Lower leg skin (tissue), 3 donors: ENCODE measurements at regions not wholly inside any gene's neighbourhood (a gene's known extent, or its start where the extent isn't known, plus 50 kb on each side); places are given as distances from the start of the nearest gene placed in this dataset.
"Not testable (repeated sequence)": the region's sequence is repeated elsewhere in the genome, so short reads cannot be mapped to it uniquely, and the experiment has no call there.

Experiments used
- POLR2A ChIP-seq, 2 donors: fragments of 450-650 bp; IDR thresholded peaks; one replicate each; pipeline ENCODE4 v1.6.1; 2016 to 2017; ENCODE audit warnings: antibody characterized with exemption in 2 of 2, mild to moderate bottlenecking in 1 of 2, moderate library complexity in 1 of 2
- TF ChIP-seq, protein P1 (sequence below), 3 donors: fragments of 450-650 bp; IDR thresholded peaks; one replicate each; pipeline ENCODE4 v1.5.1; 2016; ENCODE audit warnings: antibody characterized with exemption in 3 of 3, mild to moderate bottlenecking in 3 of 3, moderate library complexity in 2 of 3

DNA sequence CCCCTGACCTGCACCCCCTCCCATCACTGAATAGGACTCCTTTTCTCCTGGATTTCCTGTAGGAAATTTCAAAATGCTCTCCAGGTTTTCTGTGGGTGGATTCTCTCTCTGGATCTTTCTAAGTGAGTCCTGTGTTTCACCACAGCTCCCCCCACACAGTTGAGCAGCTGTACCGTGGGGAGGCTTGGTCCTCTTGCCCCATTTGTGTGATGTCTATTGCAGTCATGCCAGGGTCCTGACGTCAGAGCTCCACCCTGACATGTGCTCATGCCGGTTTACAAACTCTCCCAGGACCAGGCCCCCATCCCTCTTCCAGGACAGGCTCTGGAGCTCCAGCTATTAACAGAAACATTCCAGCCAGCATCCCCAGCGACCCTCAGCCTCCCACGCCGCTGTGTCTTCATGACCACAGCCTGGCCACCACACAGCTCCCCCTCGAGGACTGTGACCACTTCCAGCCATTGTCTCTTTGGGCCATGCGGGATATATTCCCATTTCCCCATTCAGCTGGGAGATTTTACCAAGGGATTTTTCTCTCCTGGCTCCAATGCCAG is 185.3 kb downstream of the LMLN start:
- TF ChIP-seq, protein P1, sequence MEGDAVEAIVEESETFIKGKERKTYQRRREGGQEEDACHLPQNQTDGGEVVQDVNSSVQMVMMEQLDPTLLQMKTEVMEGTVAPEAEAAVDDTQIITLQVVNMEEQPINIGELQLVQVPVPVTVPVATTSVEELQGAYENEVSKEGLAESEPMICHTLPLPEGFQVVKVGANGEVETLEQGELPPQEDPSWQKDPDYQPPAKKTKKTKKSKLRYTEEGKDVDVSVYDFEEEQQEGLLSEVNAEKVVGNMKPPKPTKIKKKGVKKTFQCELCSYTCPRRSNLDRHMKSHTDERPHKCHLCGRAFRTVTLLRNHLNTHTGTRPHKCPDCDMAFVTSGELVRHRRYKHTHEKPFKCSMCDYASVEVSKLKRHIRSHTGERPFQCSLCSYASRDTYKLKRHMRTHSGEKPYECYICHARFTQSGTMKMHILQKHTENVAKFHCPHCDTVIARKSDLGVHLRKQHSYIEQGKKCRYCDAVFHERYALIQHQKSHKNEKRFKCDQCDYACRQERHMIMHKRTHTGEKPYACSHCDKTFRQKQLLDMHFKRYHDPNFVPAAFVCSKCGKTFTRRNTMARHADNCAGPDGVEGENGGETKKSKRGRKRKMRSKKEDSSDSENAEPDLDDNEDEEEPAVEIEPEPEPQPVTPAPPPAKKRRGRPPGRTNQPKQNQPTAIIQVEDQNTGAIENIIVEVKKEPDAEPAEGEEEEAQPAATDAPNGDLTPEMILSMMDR (IDR thresholded peaks at IDR 0.05), result not testable (repeated sequence)
- not testable (repeated sequence) for TF ChIP-seq POLR2A (IDR thresholded peaks at IDR 0.05)
